Endothelial cell of umbilical vein (primary cell): ENCODE measurements at regions not wholly inside any gene's neighbourhood (a gene's known extent, or its start where the extent isn't known, plus 50 kb on each side); places are given as distances from the start of the nearest gene placed in this dataset.

Experiments
- BruUV-seq: library from RNA; stranded (reverse); fragments of 400-500 nt; replicated peaks from 2 replicates; lab custom pipeline; 2021; lab: Mats Ljungman, UMichigan
- CTCF ChIA-PET: fragments of 300-600, 350-600 bp; sonication (Branson Sonifier 250); formaldehyde crosslinking; loops from one replicate; lab custom pipeline; 2021; ENCODE audit warnings: antibody characterized with exemption, inconsistent platforms; lab: Charles Lee
- POLR2A ChIA-PET: fragments of 300-600, 350-600 bp; sonication (Branson Sonifier 250); formaldehyde crosslinking; loops from one replicate; lab custom pipeline; 2021; ENCODE audit warnings: antibody characterized with exemption, inconsistent platforms; lab: Charles Lee
- DNase-seq: peaks from one replicate; pipeline ENCODE4 v3.0.0-alpha.2; 2011; ENCODE audit warnings: low read depth, low spot score
- FAIRE-seq: peaks from 2 replicates; lab custom pipeline; 2011; peaks lifted over from hg19 to GRCh38; lab: Jason Lieb, UNC
- H2AFZ ChIP-seq: 2 replicates; pipeline ENCODE4 v1.6.0; 2012; ENCODE audit warnings: low read depth, low read length, control low read depth, inconsistent platforms
- H3K27ac ChIP-seq: 2 replicates; pipeline ENCODE4 v1.5.1; 2011; ENCODE audit warnings: low read depth, mild to moderate bottlenecking, control low read depth, low read length, moderate library complexity; ENCODE audit not compliant: insufficient read depth
- H3K27me3 ChIP-seq, 2 experiments: 2 replicates each; pipeline versions ENCODE4 v1.6.0 to v1.6.1; 2011; ENCODE audit warnings: low read length in 2 of 2, mixed read lengths in 1 of 2; ENCODE audit not compliant: control insufficient read depth in 2 of 2, insufficient read depth in 2 of 2
- H3K36me3 ChIP-seq, 2 experiments: 2 replicates in 1 of 2; 3 replicates in 1 of 2; pipeline ENCODE4 v1.5.1; 2011; ENCODE audit warnings: low read length in 2 of 2, mild to moderate bottlenecking in 1 of 2, moderate library complexity in 1 of 2; ENCODE audit not compliant: control insufficient read depth in 2 of 2, insufficient read depth in 2 of 2; ENCODE audit errors: extremely low read depth in 1 of 2
- H3K4me1 ChIP-seq: 3 replicates; pipeline ENCODE4 v1.5.1; 2011; ENCODE audit warnings: mild to moderate bottlenecking, low read length; ENCODE audit not compliant: control insufficient read depth, insufficient read depth; ENCODE audit errors: extremely low read depth
- H3K4me2 ChIP-seq: 2 replicates; pipeline ENCODE4 v1.6.1; 2011; ENCODE audit warnings: low read length, control low read depth, mixed read lengths; ENCODE audit not compliant: insufficient read depth
- H3K4me3 ChIP-seq, 3 experiments: fragments of 200-600 bp in 1 of 3; sonication (generic), shearing (Covaris generic) in 1 of 3; replicated peaks in 1 of 3; 2 replicates each; pipeline ENCODE4 v1.5.1; 2011 to 2016; ENCODE audit warnings: control low read depth in 3 of 3, low read length in 3 of 3, mild to moderate bottlenecking in 2 of 3, inconsistent platforms in 1 of 3, low read depth in 1 of 3, moderate library complexity in 1 of 3; ENCODE audit not compliant: insufficient read depth in 1 of 3
- H3K79me2 ChIP-seq: 2 replicates; pipeline ENCODE4 v1.6.0; 2012; ENCODE audit warnings: low read length, inconsistent platforms; ENCODE audit not compliant: control insufficient read depth, insufficient read depth
- H3K9ac ChIP-seq: replicated peaks from 2 replicates; pipeline ENCODE3; 2011; ENCODE audit warnings: low read length, control low read depth; ENCODE audit not compliant: insufficient read depth; ENCODE audit errors: extremely low read depth
- H3K9me1 ChIP-seq: replicated peaks from 3 replicates; pipeline ENCODE4 v1.6.0; 2011; ENCODE audit warnings: mild to moderate bottlenecking, low read length; ENCODE audit not compliant: control insufficient read depth, insufficient read depth; ENCODE audit errors: extremely low read depth
- H3K9me3 ChIP-seq: replicated peaks from 2 replicates; pipeline ENCODE4 v1.5.1; 2012; ENCODE audit warnings: low read length, inconsistent platforms; ENCODE audit not compliant: control insufficient read depth, insufficient read depth
- H4K20me1 ChIP-seq: replicated peaks from 2 replicates; pipeline ENCODE3; 2011; ENCODE audit warnings: mild to moderate bottlenecking, low read length; ENCODE audit not compliant: control insufficient read depth, insufficient read depth; ENCODE audit errors: extremely low read depth
- CTCF ChIP-seq, 2 donors: IDR thresholded peaks; 1 replicate in 1 of 2; 2 replicates in 1 of 2; pipeline ENCODE4 v1.5.1; 2011; ENCODE audit warnings: low read length in 2 of 2, mild to moderate bottlenecking in 2 of 2, moderate library complexity in 2 of 2, control low read depth in 1 of 2, inconsistent platforms in 1 of 2, low read depth in 1 of 2; ENCODE audit not compliant: insufficient read depth in 1 of 2; ENCODE audit errors: extremely low read depth in 1 of 2
- EZH2 ChIP-seq: IDR thresholded peaks from 2 replicates; pipeline ENCODE4 v1.6.1; 2012; ENCODE audit warnings: borderline replicate concordance, low read depth, mild to moderate bottlenecking, moderate library complexity, low read length, inconsistent platforms; ENCODE audit not compliant: severe bottlenecking
- FOS ChIP-seq: IDR thresholded peaks from 2 replicates; pipeline ENCODE4 v1.6.1; 2011; ENCODE audit warnings: mild to moderate bottlenecking, low read length, moderate library complexity, borderline replicate concordance; ENCODE audit not compliant: insufficient read depth
- MYC ChIP-seq: IDR thresholded peaks from one replicate; pipeline ENCODE4 v1.6.1; 2011; ENCODE audit warnings: mild to moderate bottlenecking, low read depth, low read length
- dilution Hi-C: fragments of 300-500 bp; cut with MboI; formaldehyde crosslinking; loops from one replicate; pipeline ENCODE4 v1.15.0; 2019; ENCODE audit warnings: low sequenced_read_pairs; ENCODE audit not compliant: extremely low pct_ligation_motif_present
- intact Hi-C: fragments of 100-400 bp; cut with micrococcal nuclease; formaldehyde crosslinking; loops from one replicate; pipeline ENCODE4 v1.10.0; 2022

GRCh38 chr2:236909802-236910201 is 175.9 kb upstream of the COPS8 start:
- Histone ChIP-seq H3K27me3 (no peaks in the 10 kb centered on the region), H3K9ac (no peak overlapping the region), H4K20me1 (no peaks in the 10 kb centered on the region), H2AFZ (no peak overlapping the region), H3K27ac (no peak overlapping the region), H3K79me2 (no peaks in the 10 kb centered on the region), H3K9me1 (no peaks in the 10 kb centered on the region), H3K4me2 (no peak overlapping the region), H3K4me3 (no peak overlapping the region), H3K9me3 (no peaks in the 10 kb centered on the region), H3K4me1 (no peaks in the 10 kb centered on the region), H3K36me3 (no peaks in the 10 kb centered on the region)
- ChIA-PET CTCF (no interaction called here), POLR2A (no interaction called here)
- no peak for DNase-seq
- FAIRE-seq: no peak
- BruUV-seq: no TSS peak
- intact Hi-C loops (no loop called here), dilution Hi-C loops (no loop called here)
- no peak for TF ChIP-seq MYC
- no peak for TF ChIP-seq CTCF (IDR thresholded peaks at IDR 0.05; ENCODE audit: extremely low read depth in 1 of 2, insufficient read depth in 1 of 2, low read depth in 1 of 2, low read length in 2 of 2)
- no peak for TF ChIP-seq EZH2
- no peak for TF ChIP-seq FOS

GRCh38 chr2:236910781-236911495 is 174.8 kb upstream of the COPS8 start:
- POLR2A ChIA-PET: no interaction called here
- H2AFZ ChIP-seq: no peak overlapping the region
- H3K4me1 ChIP-seq: no peaks in the 10 kb centered on the region
- CTCF ChIA-PET: interaction anchor here (0.7 kb wide), 1 partner anchor 521 kb away, joined by 3 read pairs; no protein-coding TSS in a partner anchor
- no peak overlapping the region for H3K4me3 ChIP-seq
- no peaks in the 10 kb centered on the region for H3K79me2 ChIP-seq
- H3K9me1 ChIP-seq: no peaks in the 10 kb centered on the region
- H3K27ac ChIP-seq: no peak overlapping the region
- no peak overlapping the region for H3K9ac ChIP-seq
- BruUV-seq: no TSS peak
- H3K4me2 ChIP-seq: no peak overlapping the region
- dilution Hi-C loops: no loop called here
- H3K9me3 ChIP-seq: no peaks in the 10 kb centered on the region
- H4K20me1 ChIP-seq: no peaks in the 10 kb centered on the region
- H3K36me3 ChIP-seq: no peaks in the 10 kb centered on the region
- no peak for FAIRE-seq
- no peaks in the 10 kb centered on the region for H3K27me3 ChIP-seq
- no peak for TF ChIP-seq FOS
- intact Hi-C loops: no loop called here
- DNase-seq: no peak
